ENCODE measurements at regions not wholly inside any gene's neighbourhood (a gene's known extent, or its start where the extent isn't known, plus 50 kb on each side); places are given as distances from the start of the nearest gene placed in this dataset.
"Not testable (repeated sequence)": the region's sequence is repeated elsewhere in the genome, so short reads cannot be mapped to it uniquely, and the experiment has no call there.

DNA sequence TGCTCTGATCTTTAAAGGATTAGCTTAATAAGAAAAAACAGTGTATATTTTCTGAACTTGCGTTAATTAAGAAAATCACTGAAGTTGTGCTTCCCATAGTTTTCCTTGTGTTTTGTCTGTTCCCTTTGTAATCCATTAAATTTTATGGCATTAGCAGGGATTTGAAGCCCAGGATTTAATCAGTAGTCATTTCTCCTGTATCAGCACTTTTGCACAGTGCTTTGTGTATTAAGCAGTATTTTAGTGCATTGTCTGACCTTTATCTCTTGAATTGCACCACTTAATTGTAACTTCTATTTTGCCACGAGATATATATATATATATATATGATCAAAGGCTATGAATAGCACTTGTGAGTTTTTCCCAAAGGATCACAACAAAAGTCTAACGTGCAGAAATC lies 133.7 kb downstream of the S1PR1 start:
- no peak for DNase-seq (ENCODE audit: low spot score)

DNA sequence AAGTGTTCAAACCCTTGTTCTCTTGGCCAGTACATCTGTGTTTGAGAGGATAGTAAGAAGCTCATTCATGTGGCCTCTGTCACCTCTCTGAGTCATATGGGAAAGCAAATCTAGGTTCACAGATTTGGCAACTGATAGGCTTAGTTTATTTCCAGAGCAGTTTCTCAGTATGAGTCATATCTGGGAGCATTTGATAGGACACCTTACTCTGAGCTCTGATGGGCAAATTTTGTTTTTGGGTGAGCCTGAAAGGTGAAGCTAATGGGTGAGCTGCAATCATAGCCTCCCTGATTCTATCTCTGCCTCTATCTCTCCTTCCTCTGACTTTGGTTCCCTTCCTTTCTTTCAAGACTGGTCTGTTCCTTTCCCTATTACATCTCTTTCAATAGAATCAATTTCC lies 134.4 kb downstream of the S1PR1 start:
- peak; percentile 37 for DNase-seq (ENCODE audit: low spot score)

DNA sequence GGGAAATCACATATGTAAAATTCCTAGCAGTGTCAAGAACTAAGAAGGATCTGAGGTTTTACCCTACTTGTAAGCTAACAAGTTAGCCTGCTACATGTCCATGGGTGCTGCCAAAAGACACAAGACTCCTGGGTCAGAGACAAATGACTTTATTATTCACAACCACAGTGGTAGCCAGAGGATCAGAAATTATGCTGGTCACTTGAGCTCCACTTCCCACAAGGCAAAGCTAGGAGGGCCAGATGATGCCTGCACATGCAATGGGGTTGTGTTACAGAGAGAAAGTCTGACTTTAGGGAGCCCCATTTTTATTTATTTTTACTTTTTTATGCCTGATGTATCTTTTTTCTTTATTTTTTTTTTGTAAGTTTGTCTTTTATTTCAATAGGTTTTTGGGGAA lies 136.8 kb downstream of the S1PR1 start:
- no peak for DNase-seq (ENCODE audit: low spot score)

DNA sequence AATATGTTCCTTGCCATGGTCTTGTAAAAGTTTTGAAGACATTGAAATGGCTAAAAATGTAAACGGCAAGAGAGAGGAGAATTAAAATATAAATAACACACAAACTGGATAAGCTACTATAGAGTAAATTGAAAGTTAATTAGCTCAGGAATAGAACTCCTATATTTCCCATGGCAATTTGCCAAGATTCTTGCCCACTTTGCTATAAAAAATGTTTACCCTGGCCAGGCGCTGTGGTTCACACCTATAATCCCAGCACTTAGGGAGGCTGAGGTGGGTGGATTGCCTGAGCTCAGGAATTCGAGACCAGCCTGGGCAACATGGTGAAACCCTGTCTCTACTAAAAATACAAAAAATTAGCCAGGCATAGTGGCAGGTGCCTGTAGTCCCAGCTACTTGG lies 138.6 kb downstream of the S1PR1 start:
- not testable (repeated sequence) for DNase-seq (ENCODE audit: low spot score)

DNA sequence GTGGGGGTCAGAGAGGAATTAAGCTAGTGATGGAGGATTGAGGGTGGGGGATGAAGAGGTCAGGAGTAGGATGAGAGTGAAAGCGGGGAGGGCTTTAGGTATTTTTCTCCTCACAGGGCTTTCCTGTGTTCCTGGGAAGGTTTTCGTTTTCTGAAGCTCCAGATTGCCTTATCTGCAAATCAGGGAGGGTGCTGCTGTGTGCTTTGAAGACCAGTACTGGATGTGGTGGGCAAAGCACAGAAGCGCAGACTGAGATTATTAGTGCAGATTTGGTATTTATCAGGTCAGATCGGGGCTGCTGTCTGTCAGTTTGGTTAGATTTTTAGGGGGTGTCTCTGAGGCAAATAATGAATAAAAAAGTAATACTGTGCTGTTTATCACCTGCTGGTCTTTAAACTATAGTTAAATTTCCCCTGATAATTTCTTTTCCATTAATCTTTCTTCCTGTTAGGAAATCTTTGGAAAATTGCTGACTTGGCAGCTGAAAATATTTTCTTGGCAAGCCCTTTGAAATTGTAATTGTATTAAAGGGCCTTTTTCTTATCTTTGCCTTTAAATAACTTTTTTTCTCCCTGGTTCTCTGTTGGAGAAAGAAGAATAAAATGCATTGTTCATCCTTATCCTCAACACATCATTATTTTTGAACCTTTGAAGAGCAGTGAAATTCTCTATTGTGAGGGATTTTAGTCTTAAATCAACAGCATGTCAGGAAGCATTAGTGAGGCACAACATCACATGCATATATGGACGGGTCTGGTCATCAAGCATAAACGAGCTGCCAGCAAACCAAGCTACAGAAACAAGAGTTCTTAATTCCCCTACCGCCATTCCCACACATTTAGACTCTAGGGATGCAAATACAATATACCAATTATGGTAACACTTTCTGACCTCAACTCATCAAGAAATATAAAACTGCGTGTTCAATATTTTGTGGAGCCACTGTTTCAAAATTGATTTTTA lies 139.6 kb downstream of the S1PR1 start:
- DNase-seq (ENCODE audit: low spot score): no peak

DNA sequence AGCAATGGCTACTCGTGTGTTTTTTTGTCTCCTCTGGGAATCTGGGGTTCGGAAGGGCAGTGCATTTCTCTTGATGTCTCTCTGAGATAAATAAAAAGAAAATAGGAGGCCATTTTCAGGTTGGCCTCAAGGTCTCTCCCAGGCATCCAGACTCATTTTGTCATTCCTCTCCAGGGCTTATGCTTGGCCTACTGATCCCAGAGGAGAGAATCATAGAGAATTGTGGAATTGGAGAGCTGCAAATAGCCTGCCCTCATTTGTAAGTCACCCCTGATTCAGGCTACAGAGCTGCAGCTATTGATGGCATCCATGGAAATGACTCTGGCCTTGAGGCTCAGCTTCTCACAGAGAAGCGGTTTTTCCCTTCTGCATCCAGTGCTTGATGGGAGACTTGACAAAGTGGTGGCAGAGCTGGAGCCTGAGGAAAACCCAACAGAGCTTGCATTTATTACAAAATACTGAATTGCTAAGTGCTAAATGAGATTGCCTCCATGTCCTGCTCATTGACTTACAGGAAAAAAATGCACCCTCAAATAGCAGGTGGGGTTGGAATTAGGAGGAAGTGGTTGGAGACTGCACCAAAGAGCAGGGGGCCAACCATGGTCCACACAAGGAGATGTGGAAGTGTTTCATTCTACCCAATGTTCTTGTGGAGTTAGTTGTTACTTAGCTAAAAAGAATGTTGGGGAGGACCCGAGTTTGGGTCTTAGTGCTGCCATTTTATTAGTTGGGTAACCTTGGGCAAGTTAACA lies 140.4 kb downstream of the S1PR1 start:
- no peak for DNase-seq (ENCODE audit: low spot score)

DNA sequence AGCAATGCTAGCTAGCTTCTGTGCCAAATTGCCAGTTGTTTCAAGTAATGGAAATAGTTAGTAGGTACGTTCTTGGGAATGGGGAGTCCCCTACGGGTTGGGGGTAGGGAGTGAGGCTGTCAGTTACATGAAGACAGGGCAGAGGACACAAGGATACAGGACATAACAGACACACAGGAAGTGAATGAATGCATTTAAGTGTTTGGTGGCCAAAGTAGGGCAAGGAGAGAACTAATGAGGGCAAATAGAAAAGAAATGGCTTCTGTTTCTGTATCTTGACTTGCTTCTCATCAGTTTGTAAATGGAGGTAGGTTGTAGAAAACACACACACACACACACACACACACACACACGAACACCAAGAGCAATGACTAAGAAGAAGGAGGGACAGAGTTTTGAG lies 142.2 kb downstream of the S1PR1 start:
- no peak for DNase-seq (ENCODE audit: low spot score)

DNA sequence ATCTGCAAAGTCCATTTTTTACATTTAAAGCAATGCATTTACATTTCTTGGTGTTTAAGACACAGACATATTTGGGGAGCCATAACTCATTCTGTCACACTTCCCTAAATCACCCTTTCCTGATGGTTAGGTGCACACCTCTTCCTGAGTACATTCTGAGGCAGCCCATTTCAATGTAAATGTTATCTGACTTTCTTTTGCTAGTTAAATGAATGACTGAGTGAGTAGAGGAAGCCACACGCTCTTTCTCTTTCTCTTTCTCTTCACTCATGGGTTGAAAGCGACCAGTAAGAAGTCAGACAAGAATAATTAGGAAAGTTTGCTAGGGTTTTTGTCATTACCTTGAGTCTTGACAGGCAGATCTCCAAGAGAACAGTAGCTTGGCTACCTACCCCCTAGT lies 143.1 kb downstream of the S1PR1 start:
- no peak for DNase-seq (ENCODE audit: low spot score)

DNA sequence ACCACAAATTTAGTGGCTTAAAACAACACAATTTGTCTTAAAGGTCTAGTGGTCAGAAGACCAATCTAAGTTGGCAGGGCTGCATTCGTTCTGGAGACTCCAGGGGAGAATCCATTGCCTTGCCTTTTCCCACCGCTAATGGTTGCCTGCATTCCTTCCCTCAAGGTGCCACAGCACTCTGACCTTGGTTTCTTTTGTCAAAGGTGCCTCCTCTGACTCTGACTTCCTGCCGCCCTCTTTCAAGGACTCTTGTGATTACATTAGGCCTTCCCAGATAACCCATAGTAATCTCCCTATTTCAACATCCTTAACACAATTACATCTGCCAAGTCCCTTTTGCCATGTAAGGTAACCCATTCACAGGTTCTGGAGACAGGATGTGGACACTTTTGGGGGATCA lies 145.3 kb downstream of the S1PR1 start:
- DNase-seq (ENCODE audit: low spot score): no peak

DNA sequence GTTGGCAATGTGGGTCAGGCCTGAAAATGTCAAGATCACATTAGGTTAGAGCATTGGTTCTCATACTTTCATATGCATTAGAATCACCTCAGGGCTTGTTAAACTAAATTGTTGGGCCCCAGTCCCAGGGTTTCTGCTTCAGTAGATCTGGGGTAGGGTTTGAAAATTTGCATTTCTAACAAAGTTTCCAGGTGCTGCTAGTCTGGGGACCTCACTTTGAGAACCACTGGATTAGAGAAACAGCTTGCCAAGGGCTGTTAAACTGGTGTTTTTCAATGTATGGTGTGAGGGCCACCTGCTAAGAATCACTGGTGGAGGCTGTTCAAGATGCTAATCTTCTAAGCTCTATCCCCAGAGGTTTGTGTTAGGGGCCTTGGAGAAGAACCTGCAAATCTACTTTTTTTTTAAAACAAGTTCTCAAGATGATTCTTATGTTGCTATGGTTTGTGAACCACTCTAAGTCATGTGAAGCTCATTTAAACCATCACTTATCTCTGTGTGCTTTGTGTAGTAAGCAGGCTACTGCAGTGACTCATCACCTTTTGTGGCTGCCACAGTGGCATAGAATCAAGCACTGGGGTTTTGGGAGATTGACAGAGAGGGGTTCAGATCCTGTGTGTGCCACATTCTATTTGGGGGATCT lies 152.2 kb downstream of the S1PR1 start:
- DNase-seq (ENCODE audit: low spot score): no peak

DNA sequence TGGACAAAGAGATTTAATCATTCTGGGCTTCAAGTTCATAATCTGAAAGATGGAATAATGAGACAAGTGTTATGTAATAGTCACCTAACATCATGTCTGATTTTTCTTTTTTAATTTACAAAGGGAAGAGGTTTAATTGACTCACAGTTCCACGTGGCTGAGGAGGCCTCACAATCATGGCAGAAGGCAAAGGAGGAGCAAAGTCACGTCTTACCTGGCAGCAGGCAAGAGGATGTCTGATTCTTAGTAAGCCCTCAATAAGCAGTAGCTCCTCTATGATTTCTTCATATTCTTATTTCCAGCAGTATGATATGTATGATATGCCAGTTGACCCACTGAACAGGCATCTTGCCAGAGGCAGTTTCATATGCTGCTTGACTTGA lies 152.7 kb downstream of the S1PR1 start:
- no peak for DNase-seq (ENCODE audit: low spot score)

DNA sequence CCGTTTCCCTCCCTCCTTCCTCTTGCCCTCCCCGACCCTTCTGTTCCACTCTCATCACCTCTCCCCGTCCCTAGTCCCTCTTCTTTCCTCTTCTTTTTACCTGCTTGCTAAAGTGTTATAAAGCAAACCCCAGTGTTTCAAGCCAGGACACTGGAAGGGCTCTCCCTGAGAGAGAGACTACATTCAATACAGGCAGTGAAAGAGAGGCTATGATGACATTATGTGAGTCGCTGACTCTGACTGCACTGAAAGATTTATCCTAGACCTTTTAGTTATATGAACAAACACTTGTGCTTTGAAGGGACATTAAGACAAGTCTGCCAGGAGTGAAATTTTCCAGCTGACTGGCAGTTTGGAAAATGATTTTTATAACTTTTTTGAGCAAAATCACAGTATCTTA lies 155.7 kb downstream of the S1PR1 start:
- DNase-seq (ENCODE audit: low spot score): no peak

DNA sequence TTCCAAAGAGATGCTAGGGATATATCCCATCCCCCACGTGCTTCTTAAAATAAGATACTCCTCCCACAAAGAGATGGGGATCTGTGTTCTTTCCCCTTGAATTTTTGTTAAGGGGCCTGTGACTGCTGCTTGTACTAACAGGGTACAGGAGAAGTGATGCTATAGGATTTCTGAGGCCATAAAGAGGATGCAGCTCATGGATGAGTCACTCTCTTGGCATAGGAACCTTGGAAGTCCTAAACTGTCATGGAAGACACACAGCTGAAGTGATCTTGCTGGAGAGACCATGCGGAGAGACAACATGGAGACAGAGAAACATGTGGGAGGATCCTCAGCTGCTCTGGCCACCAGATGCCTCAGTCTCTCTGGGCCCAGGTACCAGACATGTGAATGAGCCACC lies 157.2 kb downstream of the S1PR1 start:
- DNase-seq (ENCODE audit: low spot score): no peak

DNA sequence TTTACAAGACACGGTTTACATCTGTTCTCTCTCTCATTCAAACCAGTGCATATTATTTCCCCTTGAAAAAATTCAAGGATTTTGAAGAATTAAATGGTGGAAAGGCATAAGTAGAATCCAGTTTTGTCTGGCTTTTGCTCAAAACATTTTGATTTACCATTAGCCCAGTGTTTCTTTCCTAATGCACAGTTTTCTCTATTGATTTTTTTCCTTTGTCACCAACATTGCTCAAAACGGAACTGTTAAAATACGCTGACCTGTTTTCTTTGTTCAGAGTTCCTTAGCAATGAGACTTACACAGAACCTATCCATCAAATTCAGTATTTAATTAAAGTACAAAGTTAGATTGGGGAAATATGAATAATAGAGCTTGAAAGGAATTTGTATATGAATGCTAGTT lies 162.4 kb downstream of the S1PR1 start:
- DNase-seq (ENCODE audit: low spot score): no peak

DNA sequence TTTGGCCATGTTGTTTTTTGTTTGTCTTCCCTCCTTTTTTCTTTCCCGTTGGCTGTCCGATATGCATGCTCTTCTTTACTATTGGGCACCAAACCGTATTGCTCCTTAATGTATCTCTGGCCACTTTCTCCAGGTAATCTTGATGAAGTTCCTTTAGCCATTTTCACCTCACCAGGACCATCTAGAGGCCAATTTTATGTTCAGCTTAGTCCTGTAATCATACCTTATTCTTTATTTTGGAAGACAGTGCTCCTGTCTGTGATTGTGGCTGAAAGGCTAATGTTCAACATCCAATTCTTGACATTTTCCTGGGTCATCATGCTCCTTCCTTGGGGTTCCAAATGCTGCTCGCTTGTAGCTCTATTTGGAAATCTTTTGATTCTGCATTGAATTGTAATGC lies 169.5 kb downstream of the S1PR1 start:
- DNase-seq (ENCODE audit: low spot score): no peak

DNA sequence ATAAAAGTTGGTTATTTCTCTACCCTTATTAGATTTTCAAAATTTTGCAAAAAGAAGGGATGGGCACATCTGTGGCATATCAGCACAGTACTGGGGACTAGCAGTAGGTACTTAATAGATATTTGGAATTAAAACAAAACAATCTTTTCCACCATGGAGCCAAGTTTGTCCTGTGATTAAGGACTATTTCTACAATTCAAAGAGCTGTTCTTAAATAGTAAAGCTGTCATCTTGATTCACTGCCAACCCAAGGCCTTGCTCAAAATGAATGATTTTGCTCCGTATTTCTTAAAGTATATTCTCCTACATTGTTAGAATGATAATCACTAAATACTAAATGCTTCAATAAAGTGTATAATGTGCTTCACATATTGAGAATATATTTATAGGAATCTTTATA lies 169.9 kb downstream of the S1PR1 start:
- no peak for DNase-seq (ENCODE audit: low spot score)

DNA sequence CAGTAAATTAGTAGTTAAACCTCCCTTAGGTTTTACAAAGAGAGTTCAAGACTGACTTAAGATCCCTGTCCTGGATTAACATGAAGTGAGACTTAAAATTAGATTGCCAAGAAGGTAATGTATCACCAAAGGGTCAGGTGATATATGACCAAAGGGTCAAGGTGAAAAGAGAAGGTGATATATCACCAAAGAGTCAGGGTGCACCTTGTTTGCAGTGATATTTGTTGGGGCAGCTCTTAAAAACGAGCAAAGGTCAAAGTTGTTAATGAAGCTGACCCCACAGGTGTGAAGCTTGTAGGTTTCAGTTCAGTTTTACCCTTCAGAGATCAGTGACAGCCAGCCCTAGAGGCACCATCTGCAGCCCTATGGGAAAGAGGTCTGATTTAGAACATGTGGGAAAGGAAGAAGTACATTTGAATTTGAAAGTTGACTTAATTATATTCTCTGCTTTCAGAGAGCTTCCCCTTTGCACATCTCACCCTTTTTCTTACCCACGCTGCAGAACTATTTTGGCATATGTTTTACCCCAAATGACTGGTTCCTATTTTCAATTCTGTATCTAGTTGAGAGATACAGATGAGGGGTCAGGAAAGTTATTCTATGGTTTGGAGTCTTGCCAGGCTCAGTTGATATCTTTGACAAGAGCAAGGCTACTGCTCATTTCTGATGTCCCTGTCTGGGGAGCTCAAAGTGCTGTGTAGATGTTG lies 170.8 kb downstream of the S1PR1 start:
- no peak for DNase-seq (ENCODE audit: low spot score)

DNA sequence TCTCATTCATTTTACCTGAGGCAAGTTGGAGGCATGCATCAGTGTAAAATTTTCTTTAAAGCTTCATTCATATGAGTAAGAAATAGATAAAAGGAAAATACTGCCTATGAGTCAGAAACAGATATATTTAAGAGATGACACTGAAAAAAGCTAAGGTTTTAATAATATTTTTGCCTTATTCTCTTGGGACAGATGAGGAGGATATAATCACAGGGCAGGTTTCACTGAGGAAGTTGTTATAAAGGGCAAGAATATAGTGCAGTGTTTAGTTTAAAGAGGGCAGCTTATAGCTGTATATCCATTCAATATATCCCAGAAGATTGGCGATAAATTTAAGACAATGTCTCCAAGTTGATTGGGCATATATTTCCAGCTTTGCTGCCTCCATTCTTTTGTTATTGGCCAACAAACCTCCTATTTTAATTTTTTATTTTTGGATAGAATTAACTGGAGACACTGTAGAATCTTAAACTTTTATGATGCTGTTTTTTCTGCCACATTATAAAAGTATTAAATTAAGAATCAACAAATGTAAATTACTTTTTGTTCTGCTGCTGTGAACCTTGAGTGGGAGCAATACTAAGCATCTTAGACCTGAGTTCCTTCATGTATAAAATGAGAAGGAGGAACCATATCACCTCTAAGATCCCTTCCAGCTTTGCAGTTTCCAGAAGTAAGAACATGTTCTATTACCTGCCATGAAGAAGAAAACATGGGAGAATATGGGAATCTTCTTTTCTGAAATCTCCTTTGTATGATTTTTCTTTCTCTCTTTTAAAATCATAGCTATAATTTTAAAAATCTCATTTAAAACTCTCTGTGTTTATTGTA lies 171.6 kb downstream of the S1PR1 start:
- no peak for DNase-seq (ENCODE audit: low spot score)

DNA sequence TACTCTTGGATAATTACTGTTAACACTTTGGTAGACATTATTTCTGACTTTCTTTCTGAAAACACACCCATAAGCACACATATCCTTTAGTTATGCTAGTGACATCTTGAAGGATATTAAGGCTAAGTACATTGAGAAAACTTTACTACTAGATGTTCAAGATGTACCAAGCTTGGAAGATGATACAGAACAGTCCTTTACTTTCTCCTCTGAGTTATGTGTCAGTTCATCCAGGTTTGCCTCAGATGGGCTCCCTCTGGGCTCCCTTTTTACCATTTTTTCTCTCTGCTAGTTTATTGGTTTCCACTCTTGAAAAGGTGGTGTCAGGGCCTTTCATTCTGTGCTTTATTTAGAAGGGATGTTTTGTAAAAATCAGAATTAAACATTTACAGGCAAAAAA lies 172.3 kb downstream of the S1PR1 start:
- no peak for DNase-seq (ENCODE audit: low spot score)

DNA sequence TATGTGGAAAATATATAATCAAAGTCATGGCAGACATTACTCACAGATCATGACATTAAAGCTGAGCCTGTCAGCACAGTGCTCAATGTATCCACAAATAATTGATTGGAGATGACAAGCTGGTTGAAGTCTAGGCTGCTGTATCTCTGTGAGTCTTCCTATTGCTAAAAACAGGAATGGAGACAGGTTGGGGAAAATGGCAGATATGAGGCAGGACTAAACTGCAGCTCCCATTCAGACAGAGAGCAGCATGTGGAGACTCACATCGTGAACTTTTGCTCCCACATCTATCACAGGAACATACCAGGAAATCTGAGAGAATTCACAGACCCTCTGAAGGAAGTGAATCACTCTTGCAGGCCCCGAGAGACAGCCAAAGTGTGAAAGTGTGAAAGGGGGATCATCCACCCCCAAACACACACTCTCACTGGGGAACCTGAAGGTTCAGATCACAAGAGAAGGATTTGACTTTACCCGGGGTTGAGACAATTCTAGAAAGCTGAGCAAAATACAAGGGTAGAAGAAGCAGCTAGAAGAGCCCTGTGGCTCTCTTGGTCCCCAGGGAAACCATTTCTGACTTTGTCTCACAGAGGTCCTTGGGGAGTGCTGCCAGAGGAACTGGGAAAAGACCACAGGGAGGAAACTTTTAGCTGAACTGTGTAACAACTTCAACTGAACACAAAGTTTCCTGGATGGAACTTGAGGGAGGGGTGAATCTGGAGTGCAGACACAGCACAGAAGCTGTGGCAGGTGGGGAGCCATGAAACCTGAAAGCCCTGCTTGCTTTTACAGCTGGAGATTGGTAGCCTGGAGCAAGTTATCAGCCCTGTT lies 173.4 kb downstream of the S1PR1 start:
- no peak for DNase-seq (ENCODE audit: low spot score)

All from AG08396 (cell line).